ENCODE measurements at regions not wholly inside any gene's neighbourhood (a gene's known extent, or its start where the extent isn't known, plus 50 kb on each side); places are given as distances from the start of the nearest gene placed in this dataset.
A peak's percentile ranks its signal among the peaks of the same experiment; 100 is the strongest.

DNA sequence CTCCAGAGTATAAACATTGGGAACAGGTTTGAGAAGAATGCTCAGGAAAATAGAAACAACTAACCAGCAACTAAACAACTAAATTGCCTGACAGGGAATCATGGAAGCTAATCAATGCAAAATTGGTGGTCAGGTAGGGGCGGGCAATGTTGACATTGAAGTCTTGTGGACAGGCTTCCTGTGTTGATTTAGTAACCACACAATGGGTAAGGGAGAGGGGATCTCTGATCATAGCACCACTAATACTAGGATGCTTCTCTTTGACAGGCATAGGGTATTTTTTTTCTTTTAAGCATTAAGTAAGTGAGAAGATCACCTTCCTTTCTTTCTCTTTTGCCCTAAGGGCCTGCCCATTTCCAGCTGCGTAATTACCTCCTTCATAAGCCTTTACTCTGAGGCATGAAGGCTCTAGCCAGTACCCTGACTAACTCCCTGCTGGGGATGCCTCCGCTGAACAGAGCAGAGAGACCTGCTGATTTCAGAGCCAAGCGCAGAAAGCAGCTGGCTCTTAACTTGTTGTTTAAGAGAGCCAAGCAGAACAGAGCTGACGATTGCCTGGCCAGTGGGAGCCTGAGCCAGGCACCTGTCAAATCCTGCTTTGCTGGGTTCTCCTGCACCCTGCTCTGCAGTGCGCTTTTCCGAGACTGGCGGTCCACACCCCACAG lies 118.7 kb downstream of the BMP2 start:
- DNase-seq = peak; percentile 53 to 64

DNA sequence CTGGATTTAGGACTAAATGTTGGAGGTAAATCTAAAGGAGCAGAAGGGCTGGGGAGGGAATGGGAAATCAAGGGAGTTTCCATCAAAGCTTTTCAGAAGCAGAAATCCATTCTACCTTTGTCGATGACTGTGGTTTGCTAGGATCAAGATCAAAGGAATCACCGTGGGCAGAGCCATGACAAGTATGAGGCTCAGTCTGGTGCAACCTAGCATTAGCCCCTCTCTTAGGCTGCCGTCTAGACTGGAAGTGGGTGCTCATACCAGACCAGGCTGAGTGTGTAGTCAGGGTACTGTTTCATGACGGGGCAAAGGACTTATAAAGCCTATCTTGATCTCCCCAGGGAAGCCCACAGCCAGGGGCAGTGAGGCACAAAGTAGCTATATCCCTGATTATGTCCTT lies 120.5 kb downstream of the BMP2 start:
- DNase-seq = no peak

- DNase-seq = no peak
Observed at GRCh38 chr20:6888736-6889395, 121.4 kb downstream of the BMP2 start.

GRCh38 chr20:6892724-6893123 lies 125.2 kb downstream of the BMP2 start:
- DNase-seq = no peak

- no peak for DNase-seq
Observed at GRCh38 chr20:6898928-6899327, 131.4 kb downstream of the BMP2 start.

DNA sequence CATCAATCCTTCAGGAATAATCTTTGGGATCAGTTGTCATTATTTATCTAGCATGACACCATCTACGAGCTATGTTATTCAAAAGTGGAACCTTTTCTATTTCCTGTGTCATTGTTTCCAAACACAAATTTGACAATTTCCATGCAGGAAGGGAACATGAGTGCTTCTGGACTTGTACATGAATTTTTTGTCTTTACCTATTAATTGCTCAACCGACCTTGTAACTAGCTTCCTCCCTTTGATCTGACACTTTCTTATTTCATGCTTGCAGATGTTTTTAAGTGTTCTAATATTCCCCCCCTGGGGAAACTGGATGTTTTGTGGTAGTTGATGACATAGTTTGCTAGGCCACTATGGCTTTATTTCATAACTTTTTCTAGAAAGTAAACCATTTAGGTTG lies 139.4 kb downstream of the BMP2 start:
- no peak for DNase-seq

DNA sequence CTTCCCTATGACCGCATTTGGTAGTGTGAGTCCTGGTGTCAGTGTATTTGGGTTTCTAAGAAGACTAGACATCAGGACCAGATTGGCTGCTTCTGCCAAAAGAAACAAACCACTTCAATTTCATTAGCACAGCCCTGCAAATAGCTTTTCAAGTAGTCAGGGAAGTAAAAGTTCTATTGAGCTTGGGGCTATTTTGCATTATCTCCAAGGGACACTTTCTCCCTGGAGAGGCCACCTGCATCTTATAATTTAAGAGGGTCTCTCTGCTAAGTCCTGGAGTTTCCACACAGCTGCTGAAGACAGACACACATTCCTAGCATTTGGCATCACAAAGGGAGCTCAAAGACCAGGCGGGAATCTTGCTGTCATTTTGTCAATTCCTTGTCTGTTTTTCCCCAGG lies 141.2 kb downstream of the BMP2 start:
- no peak for DNase-seq

DNA sequence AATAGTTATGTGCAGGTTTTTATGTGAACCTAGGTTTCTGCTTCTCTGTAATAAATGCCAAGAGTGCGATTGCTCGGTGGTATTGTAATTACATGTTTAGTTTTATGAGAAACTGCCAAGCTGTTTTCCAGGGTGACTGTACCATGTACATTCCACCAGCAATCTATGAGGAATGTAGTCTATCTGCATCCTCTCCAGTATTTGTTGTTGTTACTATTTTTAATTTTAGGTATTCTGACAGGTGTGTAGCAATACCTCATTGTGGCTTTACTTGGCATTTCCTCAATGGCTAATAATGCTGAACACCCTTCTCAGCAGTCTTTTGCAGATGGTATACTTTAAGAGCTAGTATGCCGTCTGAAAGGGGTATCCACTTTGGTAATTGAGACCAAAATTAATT lies 142.1 kb downstream of the BMP2 start:
- no peak for DNase-seq

GRCh38 chr20:6914986-6915385 lies 147.5 kb downstream of the BMP2 start:
- no peak for DNase-seq

- no peak for DNase-seq
Observed at GRCh38 chr20:6916938-6917337, 149.5 kb downstream of the BMP2 start.

DNA sequence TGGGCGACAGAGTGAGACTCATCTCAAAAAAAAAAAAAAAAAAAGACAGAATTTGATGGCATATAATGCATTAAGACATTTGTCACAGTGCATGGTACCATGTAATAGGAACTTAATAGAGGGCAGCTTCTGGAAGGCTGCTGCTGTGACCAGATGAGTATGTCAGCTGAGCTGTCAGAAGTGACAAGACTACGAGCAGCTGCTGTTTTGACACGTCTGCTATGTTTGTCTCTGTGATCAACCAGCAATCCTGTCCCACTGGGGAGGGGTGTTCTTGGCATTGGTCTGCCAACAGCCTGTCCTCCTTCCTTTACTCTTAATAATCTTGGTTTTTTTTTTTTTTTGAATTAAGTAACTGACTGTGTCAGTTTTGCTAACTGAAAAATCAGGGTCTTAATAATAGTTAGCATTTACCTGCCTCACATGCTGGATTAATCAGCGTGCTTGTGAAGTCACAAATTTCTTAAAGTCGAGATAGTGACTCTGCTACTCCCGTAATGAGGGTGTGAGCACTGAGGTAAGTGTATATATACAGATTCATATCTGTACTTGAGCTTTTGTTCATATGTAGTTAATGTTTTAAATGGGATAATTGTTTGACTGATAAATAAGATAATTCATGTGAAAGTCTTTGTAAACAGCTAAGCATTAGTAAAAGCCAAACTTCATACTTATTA lies 152.4 kb downstream of the BMP2 start:
- peak in 1 of 2 experiments; percentile 7 for DNase-seq

DNA sequence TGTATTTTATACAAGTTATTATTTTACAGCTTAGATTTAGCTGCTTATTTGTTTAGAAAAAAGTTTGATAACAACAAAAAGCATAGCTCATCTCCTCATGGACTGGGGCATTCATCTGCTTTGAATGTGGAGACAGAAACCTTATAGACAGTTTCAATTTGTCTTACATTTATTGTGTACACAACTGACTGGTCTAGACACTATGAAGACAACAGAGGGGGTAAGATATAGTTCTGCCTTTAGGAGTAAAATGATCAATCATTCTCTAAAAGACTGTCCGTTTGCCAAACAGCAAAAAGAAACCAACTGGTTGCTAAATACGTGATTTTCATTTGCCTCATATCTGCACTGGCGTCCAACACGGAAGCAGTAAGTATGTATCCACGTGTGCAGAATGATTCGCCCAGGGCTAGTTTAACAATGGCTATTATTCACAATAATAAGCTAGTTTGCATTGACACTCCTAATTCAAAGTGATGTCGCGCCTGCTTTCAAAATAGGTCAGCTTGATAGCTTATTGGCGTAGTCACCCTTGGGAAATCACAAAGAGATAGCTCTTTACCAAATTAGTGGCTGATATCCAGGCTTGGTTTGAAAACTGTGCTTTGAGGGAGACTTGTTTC lies 153.6 kb downstream of the BMP2 start:
- no peak for DNase-seq

GRCh38 chr20:6921717-6922386 lies 154.4 kb downstream of the BMP2 start:
- no peak for DNase-seq

DNA sequence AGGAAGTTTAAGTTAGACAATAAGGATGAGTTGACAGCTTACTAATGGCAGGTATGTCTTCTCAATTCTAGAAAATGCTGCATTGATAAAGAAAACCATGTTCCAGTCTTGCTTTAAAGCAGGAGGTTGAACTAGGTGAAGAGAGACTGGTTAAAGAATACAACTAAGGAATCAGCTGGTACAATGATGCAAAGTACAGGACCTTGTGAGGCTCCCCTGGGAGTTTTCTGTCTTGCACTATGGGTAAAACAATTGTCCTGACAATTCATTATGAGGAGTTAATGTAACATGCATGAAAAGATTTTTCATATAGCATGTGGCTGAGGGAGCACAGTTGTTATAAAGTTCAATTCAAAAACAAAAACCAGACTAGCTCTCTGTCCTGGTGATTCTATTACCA lies 157.2 kb downstream of the BMP2 start:
- DNase-seq = no peak

DNA sequence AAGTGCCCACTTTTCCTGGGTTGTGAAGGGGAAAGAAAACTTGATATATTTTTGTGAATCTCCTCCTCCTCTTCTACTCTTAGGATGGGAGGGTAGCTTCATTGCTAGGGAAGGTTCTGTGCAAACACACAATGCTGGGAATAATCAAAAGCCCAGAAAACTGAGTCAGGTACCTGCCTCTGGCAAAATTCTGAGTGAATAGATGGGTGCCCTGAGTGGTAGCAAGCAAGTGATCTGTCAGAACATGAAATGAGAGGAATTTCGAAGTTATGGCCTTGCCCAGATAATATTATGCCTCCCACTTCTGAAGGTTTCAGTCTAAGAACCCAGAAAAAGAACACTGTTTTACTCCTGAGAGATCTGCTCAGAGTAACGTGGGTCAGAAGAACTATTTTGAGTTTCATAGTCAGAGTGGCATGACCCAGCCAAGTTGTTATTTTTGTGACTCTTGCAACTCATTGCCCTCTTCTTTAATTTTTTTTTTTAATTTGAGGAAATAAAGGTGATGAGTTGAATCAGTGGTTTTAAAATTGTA lies 158.3 kb downstream of the BMP2 start:
- no peak for DNase-seq

GRCh38 chr20:6940048-6940447 lies 172.6 kb downstream of the BMP2 start:
- no peak for DNase-seq

GRCh38 chr20:6940876-6941275 lies 173.4 kb downstream of the BMP2 start:
- DNase-seq = no peak

GRCh38 chr20:6941571-6941970 lies 174.1 kb downstream of the BMP2 start:
- no peak for DNase-seq

DNA sequence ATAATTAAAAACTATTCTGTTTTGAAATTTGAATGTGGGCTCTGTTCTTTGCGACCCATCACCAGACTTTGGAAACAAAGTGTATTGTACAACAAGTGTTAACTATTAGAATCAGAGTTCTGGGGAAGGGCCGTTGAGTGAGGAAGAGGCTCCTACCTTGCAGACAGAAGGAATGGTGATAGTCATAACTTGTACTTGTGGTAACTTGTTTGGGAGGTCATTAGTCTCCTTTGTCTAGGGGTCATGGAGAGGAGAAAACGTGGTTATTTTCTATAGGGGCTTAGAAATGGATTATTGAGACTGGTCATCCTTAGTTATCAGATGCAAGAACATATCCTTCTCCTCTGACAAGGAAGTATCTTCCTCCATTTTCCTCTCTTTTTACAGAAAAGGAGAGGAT lies 174.8 kb downstream of the BMP2 start:
- no peak for DNase-seq

DNA sequence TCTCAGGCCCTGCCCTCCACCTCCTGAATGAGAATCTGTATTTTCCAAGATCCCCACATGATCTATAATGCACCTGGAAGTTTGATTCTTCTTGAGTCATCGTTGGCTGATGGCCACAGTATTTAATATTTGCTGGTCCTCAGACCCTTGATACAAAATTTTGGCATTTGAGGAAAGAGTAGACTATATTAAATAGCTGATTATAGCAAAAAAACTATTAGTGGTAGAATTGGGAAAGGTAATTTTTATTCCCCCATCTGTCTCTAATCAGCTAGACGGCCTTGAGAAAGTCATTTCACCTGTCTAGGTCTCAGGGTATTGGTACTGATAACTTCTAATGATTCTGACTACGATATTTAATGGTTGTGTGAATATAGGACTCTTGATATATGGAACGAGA lies 176.8 kb downstream of the BMP2 start:
- DNase-seq = no peak

- DNase-seq = no peak
Observed at GRCh38 chr20:6953611-6954010, 186.1 kb downstream of the BMP2 start.

- no peak for DNase-seq
Observed at GRCh38 chr20:6954219-6954618, 186.7 kb downstream of the BMP2 start.

DNA sequence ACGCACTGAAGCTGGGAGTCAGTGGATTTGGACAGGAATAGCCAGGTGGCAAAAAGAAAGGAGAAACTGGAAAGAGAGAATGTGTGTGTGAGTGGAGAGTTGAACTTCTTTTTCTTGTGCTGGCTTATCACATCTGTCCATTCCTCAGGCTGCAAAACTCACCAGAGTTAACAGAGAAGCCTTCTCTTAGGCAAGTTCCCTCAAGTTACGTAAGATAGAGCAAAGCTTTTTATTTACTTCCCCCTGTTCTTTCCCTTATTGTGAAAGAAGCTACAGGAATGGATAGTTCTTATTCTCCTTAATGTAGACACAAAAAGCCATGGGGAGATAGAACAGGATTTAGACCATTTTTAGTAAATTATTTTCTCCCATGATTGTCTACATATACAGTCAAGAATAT lies 188.6 kb downstream of the BMP2 start:
- DNase-seq = no peak

Measured in SHP77 (cell line).